ENCODE measurements at regions not wholly inside any gene's neighbourhood (a gene's known extent, or its start where the extent isn't known, plus 50 kb on each side); places are given as distances from the start of the nearest gene placed in this dataset.

GRCh38 chr7:51590746-51591145, 274.1 kb upstream of the COBL start:
- in situ Hi-C loops (cut with MboI; ENCODE audit: low pct_ligation_motif_present in 1 of 4, low pct_unique_long_range_greater_than_20kb in 1 of 4, low sequenced_read_pairs in 3 of 4): no loop called here
- TF ChIP-seq, protein P1, sequence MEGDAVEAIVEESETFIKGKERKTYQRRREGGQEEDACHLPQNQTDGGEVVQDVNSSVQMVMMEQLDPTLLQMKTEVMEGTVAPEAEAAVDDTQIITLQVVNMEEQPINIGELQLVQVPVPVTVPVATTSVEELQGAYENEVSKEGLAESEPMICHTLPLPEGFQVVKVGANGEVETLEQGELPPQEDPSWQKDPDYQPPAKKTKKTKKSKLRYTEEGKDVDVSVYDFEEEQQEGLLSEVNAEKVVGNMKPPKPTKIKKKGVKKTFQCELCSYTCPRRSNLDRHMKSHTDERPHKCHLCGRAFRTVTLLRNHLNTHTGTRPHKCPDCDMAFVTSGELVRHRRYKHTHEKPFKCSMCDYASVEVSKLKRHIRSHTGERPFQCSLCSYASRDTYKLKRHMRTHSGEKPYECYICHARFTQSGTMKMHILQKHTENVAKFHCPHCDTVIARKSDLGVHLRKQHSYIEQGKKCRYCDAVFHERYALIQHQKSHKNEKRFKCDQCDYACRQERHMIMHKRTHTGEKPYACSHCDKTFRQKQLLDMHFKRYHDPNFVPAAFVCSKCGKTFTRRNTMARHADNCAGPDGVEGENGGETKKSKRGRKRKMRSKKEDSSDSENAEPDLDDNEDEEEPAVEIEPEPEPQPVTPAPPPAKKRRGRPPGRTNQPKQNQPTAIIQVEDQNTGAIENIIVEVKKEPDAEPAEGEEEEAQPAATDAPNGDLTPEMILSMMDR (IDR thresholded peaks at IDR 0.05): no peak
- TF ChIP-seq POLR2AphosphoS5 (IDR thresholded peaks at IDR 0.05): no peak
- TF ChIP-seq EP300 (IDR thresholded peaks at IDR 0.05; ENCODE audit: low read depth): no peak
- no peak for TF ChIP-seq POLR2A (IDR thresholded peaks at IDR 0.05)
- H3K4me1 ChIP-seq: peaks cover 0 to 8% (median 0%) of the 10 kb centered on the region in 4 donors
- no peak for DNase-seq
- intact Hi-C loops (cut with DNase I; ENCODE audit: low total_unique reads): no loop called here
- no peaks in the 10 kb centered on the region for H3K27me3 ChIP-seq
- no peaks in the 10 kb centered on the region for H3K9me3 ChIP-seq
- H3K4me3 ChIP-seq: no peak overlapping the region
- no peaks in the 10 kb centered on the region for H3K36me3 ChIP-seq
- WGBS, 2 donors (ENCODE audit: low coverage in 1 of 2): 19 to 25% methylated on average over 5 of the region's 5 CpGs
- peak overlapping the region in 1 of 4 donors; percentile 6 for H3K27ac ChIP-seq

- Histone ChIP-seq H3K36me3 (no peaks in the 10 kb centered on the region), H3K4me1 (peaks cover 0 to 8% (median 0%) of the 10 kb centered on the region in 4 donors), H3K27ac (no peak overlapping the region), H3K9me3 (no peaks in the 10 kb centered on the region), H3K4me3 (no peak overlapping the region), H3K27me3 (no peaks in the 10 kb centered on the region)
- WGBS, 2 donors (ENCODE audit: low coverage in 1 of 2): 71 to 72% methylated on average over 1 to 2 of the region's 2 CpGs
- in situ Hi-C loops (cut with MboI; ENCODE audit: low pct_ligation_motif_present in 1 of 4, low pct_unique_long_range_greater_than_20kb in 1 of 4, low sequenced_read_pairs in 3 of 4) (no loop called here), intact Hi-C loops (cut with DNase I; ENCODE audit: low total_unique reads) (no loop called here)
- TF ChIP-seq EP300 (IDR thresholded peaks at IDR 0.05; ENCODE audit: low read depth) (no peak), POLR2AphosphoS5 (IDR thresholded peaks at IDR 0.05) (no peak), POLR2A (IDR thresholded peaks at IDR 0.05) (no peak)
- TF ChIP-seq, protein P1 (IDR thresholded peaks at IDR 0.05): no peak
- DNase-seq: no peak
These were observed 272.5 kb upstream of the COBL start for GRCh38 chr7:51589111-51589510.

GRCh38 chr7:51587604-51588003, 271.0 kb upstream of the COBL start:
- no peaks in the 10 kb centered on the region for H3K27me3 ChIP-seq
- peaks cover 0 to 8% (median 0%) of the 10 kb centered on the region in 4 donors for H3K4me1 ChIP-seq
- 40 to 59% methylated on average over 1 to 3 of the region's 3 CpGs for WGBS, 2 donors (ENCODE audit: low coverage in 1 of 2)
- DNase-seq: no peak
- TF ChIP-seq, protein P1 (IDR thresholded peaks at IDR 0.05): no peak
- no peak for TF ChIP-seq EP300 (IDR thresholded peaks at IDR 0.05; ENCODE audit: low read depth)
- TF ChIP-seq POLR2A (IDR thresholded peaks at IDR 0.05): no peak
- TF ChIP-seq POLR2AphosphoS5 (IDR thresholded peaks at IDR 0.05): no peak
- intact Hi-C loops (cut with DNase I; ENCODE audit: low total_unique reads): no loop called here
- H3K36me3 ChIP-seq: no peaks in the 10 kb centered on the region
- in situ Hi-C loops (cut with MboI; ENCODE audit: low pct_ligation_motif_present in 1 of 4, low pct_unique_long_range_greater_than_20kb in 1 of 4, low sequenced_read_pairs in 3 of 4): no loop called here
- no peak overlapping the region for H3K4me3 ChIP-seq
- no peaks in the 10 kb centered on the region for H3K9me3 ChIP-seq
- H3K27ac ChIP-seq: no peak overlapping the region

- no peak overlapping the region for H3K27ac ChIP-seq
- intact Hi-C loops (cut with DNase I; ENCODE audit: low total_unique reads) (no loop called here), in situ Hi-C loops (cut with MboI; ENCODE audit: low pct_ligation_motif_present in 1 of 4, low pct_unique_long_range_greater_than_20kb in 1 of 4, low sequenced_read_pairs in 3 of 4) (no loop called here)
- no peak for DNase-seq
- no peaks in the 10 kb centered on the region for H3K9me3 ChIP-seq
- H3K27me3 ChIP-seq: no peaks in the 10 kb centered on the region
- no peak for TF ChIP-seq EP300 (IDR thresholded peaks at IDR 0.05; ENCODE audit: low read depth)
- no peak for TF ChIP-seq POLR2A (IDR thresholded peaks at IDR 0.05)
- TF ChIP-seq POLR2AphosphoS5 (IDR thresholded peaks at IDR 0.05): no peak
- TF ChIP-seq, protein P1 (IDR thresholded peaks at IDR 0.05): no peak
- H3K4me3 ChIP-seq: no peak overlapping the region
- WGBS, 2 donors (ENCODE audit: low coverage in 1 of 2): 87 to 100% methylated on average over 2 to 3 of the region's 4 CpGs
- no peaks in the 10 kb centered on the region for H3K36me3 ChIP-seq
- H3K4me1 ChIP-seq: no peaks in the 10 kb centered on the region
These were observed 260.8 kb upstream of the COBL start for GRCh38 chr7:51577390-51577789.
